Stimulated activated naive CD4-positive, alpha-beta T cell (primary cell): ENCODE measurements at regions not wholly inside any gene's neighbourhood (a gene's known extent, or its start where the extent isn't known, plus 50 kb on each side); places are given as distances from the start of the nearest gene placed in this dataset.
"Not testable (repeated sequence)": the region's sequence is repeated elsewhere in the genome, so short reads cannot be mapped to it uniquely, and the experiment has no call there.

ENCODE experiments used
- DNase-seq, 6 experiments: peaks; one replicate each; lab custom pipeline; 2025; lab: John Stamatoyannopoulos, UW

DNA sequence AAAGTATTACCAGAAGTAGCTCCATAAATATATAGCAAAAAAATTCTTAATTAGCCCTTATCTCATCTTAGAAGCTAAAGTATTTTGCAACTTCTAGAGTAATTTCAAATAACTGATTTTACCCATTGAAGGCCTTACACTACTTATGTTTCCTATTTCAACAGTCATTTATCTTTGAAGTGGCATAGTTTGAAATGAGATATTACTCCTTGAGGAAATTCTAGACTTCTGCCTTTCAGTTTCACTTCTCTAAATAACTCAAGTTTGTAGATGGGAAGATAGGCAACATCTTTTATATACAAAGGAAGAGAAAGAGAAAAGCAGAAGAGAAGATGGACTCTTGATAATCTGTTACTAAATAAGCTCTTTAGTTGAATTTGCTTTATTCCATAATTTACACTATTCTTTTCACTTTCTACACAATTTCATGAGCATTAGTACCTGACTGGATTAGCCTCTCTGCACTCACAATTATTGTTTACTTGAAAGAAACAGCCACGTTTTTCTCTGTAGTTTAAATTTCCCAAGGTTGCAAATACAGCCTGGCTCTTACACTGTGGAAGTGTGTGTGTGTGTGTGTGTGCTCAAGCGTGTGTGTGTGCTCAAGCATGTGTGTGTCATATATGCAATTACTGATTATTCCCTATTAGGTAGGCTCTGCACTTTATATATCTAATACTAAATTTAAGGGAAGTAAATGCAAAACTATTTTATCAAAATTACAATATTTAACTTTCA, 60.6 kb upstream of the EMB start:
- DNase-seq, result peak in 1 of 6 experiments; percentile 6

DNA sequence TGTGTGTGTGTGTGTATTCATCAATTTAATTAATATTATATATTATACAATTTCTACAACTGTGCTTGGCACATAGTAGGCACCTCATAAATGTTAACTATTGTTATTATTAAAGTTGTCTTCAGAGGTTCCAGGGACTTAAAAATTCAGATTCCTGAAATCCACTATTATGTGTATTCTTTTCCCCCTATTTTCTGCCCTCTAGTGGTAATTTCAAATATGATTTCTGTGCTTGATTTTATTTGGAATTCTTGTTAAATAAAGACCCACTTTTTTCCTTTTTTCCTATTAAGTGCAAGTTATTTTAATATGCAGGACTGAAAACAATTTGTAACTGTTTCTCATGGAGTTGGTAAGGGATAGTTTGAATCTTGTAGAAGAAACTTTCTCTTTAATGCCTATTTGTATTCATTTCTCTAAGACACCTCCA, 72.0 kb upstream of the EMB start:
- DNase-seq, result peak in 2 of 6 experiments; percentile 7 to 18

DNA sequence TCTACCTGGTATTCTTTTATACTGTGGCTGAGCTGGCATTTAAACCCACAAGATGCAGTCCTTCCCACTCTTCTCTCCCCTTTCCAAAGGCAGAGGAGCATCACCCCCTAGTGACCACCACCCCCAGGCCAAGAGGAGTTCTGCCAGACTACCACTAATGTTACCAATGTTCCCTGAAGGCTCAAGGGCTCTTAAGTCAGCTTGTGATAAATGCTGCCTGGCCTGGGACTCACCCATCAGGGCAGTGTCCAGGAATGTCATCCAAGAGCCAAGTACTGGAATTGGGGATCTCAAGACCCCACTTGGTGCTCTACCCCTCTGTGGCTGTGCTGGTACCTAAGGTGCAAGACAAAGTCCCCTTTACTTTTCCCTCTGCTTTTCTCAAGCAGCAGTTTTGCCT, 80.0 kb upstream of the EMB start:
- DNase-seq, result not testable (repeated sequence)

DNA sequence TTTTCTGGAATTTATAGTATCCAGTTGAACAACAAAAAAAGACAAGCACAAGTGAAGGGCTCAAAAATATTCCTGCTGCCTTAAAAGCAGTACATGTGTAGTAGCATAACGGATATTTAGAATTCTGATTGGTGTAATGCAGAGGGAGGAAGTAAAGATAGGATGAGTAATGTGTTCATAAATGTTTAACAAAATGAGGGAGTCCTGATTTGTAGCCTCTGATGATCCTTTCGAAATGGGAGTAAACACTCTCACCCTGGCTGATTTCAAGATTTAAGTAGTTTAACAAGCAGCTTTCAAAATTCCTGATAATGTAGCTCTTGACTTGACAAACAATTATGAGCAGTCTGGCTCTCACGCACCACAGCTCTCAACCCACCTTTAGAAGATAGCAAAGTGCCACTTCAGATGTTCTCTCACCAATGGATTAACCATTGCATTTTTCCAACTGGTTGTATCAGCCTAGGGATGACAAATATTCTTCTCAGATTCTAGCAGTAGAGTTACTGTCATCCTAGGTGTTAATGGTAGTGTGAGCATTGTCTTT, 86.5 kb upstream of the EMB start:
- not testable (repeated sequence) for DNase-seq

DNA sequence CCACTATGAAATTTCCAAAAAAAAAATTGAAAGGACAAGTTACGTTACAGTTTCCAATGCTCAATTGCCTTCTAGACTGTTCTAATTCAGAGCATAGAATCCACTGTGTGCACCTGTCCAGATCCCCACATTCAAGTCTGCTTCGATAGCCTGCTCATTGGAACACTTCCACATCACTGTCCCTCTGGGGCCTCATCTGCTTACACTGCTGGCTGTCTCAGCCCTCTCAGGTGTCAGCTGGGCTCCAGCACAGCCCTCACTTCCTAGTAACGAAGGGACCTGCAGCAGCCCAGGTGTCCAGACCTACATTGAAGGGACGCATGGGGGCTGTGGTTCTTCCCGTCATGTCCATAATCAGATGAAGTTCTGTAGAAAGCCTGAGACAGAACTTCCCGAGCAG, 94.3 kb upstream of the EMB start:
- DNase-seq, result no peak

DNA sequence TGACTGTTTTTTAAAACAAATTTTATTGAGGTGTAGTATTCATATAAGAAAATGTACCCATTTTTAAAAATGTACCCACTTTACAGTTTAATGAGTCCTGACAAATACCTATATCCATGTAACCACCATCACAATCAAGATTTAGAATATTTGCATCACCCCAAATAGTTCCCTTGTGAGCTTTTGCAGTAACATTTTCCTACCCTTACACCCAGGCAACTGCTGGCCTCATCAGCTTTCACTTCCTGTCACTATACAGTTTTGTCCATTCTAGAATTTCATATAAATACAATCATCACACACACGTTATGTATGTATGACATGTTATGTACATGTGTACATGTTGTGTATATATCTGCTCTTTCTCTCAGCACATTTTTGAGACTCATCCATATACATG, 96.4 kb upstream of the EMB start:
- not testable (repeated sequence) for DNase-seq

DNA sequence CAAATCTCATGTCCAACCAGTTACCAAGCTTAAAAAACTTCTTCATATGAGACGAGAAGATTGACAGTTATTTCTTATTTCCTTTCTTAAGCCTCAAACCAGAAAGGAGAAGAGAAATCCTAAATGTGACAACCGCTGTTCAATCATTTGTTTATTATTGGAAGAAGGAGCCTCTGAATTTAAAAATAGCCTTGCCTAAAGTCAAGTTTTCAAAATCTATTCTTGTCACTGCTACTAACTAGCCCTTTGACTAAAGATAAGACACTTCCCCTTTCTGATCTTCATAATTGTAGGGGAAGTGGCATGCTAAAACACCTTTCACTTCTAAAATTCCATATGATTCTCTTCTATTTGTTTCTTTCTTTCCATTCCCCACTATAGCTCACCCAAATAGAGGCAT, 106.2 kb upstream of the EMB start:
- no peak for DNase-seq

DNA sequence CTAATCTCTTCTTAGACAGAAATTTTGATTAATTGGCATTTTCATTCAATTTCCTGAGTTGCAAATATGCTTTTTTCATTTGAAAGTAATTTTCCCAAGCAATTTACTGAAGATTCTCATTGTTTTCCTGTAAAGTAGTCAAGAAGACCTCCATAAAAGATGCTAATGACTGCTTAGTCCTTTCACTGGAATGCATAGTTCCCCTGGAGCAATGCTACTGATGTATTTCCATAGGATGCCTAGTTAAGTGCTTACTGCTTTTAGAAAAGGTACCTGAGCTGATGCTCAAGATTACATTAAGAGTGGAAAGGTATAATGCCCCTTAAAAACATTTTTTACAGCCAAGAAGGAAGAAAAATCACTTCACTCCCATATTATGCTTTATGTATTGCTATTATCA, 109.2 kb upstream of the EMB start:
- no peak for DNase-seq

DNA sequence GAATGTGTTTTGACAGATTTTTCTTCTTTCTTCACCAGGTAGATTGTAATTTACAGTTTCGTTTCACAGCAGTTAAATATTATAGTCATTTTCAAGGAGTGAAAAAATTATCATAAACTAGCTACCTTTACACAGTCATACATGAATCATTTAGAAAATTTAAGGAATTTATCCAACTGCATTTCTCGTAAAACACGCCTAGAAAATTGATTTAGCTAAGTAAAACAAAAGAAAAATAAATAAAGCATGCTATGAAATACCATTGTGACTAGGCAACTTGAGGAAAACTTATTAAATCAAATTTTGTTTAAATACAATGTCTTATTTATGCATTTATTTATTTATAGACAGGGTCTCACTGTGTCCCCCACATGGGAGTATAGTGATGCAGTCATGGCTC, 109.9 kb upstream of the EMB start:
- DNase-seq, result no peak

DNA sequence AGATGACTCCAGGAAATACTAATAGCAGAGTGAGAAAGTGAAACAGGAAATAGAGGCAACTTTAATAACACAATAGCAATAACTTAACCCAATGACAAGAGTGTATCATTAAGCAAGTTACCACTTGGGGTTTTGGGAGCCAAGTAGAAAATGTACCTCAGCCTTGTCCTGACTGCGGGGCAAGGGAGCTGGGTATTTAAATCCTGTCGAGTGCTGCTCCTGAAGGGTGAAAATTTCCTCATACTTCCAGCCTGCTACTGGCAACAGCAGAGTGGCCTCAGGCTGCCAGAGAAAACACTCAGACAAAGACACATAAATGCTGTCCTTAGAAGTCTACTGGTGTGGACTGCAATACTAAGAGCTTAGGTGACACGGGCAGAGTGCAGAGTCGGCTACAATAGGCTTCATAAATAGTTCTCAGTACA, 112.5 kb upstream of the EMB start:
- no peak for DNase-seq

DNA sequence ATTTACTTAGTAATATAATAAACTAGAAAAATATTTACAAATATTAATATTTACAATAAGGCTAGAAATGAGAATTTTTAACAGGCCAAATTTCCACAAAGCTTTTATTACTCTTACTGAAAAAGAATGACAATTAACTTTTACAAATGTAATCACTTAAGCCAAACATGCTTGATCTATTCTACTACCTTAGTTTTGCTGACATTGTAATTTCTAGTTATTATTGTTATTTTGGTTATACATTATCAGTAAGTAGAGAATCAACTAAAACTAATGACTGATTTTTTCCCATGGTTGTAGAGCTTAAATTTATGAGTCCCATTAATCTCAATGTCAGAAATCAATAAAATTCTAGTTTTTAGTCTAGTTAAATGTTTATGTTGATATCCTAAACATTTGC, 107.8 kb upstream of the PARP8 start:
- DNase-seq, result not testable (repeated sequence)

DNA sequence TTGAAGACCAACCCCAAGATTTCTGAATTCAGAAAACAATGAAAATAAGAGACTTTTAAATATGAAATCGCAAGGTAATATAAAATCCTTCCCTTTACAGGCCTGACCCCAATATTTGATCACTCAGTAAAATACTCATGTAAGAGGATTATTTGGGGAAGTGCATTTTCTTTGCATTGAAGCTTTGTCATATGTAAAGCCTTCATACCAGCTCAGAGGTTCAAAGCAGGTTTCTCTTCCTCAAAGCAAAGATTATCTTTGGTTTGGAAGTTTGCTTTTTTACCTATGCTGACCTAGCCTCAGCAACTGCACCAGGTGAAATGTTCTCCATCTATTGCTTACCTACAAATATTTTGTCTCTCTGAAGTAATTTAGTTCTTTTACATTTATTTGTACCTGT, 106.5 kb upstream of the PARP8 start:
- no peak for DNase-seq

DNA sequence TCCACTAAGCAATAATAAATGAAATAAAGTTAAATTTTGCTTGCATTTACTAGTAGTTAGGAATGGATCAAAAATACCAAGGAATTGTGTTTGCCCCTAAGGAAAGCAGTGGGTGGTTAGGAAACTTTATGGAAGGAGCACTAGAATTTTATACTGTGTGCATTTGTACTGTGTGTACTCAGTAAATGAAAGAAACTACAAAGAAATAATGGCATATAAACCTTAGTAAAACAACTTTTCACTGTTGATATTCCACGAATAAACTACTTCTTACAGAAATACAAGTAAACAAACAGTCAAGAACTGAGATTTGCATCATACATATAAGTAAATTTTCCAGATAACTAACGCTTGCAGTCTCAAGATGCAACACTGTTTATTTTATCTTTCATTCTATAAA, 103.7 kb upstream of the PARP8 start:
- no peak for DNase-seq

DNA sequence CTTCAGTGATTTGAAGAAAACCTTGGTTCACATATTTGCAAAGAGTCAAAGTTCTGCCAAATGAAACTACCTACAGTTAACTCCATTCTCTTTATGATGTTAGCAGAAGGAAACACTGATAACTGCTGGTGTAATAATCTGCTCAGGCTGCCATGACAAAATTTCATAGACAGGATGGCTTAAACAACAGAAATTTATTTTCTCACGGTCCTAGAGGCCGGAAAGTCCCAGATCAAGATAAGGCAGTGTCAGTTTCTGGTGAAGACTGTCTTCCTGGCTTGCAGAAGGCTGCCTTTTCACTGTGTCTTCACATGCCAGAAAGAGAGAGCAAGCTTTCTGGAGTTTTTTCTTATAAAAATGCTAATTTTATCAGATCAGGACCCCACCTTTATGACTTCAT, 102.4 kb upstream of the PARP8 start:
- peak in 1 of 6 experiments; percentile 41 for DNase-seq

DNA sequence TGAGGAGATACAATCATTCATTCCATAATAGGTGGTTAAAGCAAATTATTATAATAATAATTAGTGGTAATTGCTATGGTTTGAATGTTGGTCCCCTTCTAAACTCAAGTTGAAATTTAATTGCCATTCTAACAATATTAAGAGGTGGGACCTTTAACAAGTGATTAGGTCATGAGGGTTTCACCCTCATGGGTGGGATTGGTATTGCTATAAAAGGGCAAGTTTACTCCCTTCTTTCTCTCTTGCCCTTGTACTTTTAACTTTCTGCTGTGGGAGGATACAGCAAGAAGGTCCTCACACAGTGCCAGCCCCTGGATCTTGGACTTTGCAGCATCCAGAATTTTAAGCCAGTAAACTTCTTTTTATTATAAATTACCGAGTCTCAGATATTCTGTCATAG, 101.9 kb upstream of the PARP8 start:
- DNase-seq, result no peak

DNA sequence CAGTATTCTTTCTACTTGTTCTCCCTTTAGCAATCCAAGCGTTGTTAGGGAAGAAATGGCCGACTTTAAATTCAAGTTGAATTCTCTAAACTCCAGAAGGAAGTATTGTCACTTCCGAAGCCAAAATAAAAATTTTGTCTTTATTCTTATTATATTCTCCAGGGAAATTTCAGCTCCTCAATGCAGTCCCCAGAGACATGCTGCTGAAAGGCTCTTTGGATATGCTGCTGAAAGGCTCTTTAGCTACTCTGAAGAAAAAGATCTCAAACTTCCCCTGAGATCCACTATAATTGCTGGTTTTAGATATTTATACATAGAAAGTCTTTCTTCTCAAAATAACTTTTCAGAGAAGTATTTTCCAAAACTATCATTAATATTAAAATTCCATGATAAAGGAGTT, 92.3 kb upstream of the PARP8 start:
- peak in 1 of 6 experiments; percentile 18 for DNase-seq

DNA sequence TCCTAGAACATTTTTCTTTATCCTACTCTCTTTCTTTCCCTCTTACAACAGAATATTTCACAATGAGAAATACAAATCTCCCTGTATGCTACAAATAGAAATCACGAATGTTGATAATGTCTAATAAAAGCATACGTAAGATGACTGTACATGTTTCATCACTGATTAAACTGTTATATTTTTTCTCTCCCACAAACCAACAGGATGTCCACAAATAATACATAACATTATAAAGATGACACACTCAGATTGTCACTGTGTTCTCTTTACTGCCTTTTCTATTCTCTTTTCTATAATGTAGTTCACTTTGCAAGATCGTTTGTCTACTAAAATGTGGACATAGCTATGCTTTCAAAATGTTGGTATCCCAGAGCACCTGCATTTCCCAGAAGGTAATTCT, 90.7 kb upstream of the PARP8 start:
- no peak for DNase-seq

DNA sequence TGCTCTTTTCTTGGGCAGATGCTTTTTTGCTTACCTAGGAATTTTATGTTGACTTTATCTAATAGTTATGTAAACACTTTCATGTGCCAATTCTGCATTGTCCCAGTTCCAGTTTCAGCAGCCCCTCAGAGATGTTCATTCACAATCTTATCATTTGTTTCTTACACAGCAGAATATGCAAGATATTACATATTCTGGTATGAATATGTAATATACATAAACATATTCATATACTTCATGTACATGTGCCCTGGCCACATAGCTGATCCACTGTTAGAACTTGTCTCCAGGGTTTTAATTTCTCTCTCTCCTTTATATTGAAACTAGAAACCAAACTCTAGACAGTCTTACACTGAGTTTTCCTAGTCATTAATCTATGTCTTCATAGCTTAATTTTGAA, 90.2 kb upstream of the PARP8 start:
- no peak for DNase-seq

DNA sequence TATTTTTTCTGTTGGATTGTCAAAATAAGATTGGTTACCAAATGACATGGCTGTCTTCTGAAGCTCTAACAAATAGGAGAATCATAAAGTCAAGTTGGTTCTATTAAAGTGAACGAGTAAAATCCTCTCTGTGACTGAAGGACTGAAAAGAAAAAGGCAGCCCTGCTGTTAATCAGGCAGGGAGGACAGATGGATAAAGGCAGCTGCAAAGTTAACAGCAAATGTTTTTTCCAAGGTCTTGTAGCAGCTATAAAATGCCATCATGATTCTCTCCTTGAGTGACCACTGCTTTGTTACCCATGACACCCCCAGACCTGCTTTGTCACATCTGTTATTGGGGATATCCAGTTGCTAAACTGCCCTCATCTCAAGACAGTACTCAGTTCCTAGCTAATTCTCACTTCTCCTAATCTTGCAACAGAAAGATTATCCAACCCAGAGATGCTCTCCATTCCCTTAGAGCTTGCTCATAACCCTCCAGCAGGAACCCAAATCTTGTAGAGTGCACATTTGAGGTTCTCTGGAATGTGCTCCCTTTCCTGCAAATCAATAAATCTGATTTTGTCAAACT, 89.7 kb upstream of the PARP8 start:
- DNase-seq, result no peak

DNA sequence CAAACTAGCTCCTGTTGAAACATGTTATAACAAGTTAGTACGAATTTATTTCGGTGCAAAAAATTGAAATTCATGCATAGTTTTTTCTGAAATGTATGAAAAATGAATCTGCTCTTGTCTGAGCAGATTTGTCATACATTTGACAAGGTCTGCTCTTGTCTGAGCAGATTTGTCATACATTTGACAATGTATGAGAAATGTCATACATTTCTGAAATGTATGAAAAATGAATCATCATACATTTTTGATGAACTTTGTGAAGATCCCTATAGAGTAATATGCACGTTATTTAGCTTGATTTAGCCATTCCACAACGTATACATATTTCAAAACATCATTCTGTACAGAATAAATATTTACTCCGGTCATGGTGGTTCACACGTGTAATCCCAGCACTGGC, 85.9 kb upstream of the PARP8 start:
- DNase-seq, result no peak

DNA sequence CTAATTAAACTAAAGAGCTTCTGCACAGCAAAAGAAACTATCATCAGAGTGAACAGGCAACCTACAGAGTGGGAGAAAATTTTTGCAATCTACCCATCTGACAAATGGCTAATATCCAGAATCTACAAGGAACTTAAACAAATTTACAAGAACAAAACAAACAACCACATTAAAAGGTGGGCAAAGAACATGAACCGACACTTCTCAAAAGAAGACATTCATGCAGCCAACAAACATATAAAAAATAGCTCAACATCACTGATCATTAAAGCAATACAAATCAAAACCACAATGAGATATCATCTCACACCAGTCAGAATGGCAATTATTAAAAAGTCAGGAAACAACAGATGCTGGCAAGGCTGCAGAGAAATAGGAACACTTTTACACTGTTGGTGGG, 84.6 kb upstream of the PARP8 start:
- not testable (repeated sequence) for DNase-seq

DNA sequence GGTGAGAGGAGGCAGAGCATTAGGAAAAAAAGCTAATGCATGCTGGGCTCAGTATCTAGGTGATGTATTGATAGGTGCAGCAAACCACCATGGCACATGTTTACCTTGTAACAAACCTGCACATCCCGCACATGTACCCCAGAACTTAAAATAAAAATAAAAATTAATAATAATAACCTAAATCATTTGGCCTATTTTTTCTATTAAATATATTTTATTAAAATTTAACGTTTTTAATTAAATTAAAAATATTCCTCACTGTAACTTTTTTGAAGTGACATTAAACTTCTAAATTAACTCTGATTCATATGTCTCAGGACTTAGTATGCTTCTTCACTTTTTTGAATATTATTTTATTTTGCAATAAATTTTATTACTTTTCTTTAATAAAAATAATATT, 83.7 kb upstream of the PARP8 start:
- no peak for DNase-seq

DNA sequence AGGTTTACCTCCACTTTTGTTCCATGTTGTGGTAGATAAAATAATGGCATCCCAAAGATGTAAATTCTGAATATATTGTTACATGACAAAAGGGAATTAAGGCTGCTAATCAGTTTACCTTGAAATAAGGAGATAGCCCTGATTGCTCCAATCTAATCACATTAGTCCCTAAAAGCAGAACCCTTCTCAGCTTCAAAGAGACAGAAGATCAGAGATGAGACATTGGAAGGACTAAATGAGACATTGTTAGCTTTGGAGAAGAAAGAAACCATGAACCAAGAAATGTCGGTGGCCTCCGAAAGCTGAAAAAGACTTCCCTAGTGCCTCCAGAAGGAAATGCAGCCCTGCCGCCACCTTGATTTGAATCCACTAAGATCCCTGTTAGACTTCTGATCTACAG, 82.8 kb upstream of the PARP8 start:
- DNase-seq, result no peak

DNA sequence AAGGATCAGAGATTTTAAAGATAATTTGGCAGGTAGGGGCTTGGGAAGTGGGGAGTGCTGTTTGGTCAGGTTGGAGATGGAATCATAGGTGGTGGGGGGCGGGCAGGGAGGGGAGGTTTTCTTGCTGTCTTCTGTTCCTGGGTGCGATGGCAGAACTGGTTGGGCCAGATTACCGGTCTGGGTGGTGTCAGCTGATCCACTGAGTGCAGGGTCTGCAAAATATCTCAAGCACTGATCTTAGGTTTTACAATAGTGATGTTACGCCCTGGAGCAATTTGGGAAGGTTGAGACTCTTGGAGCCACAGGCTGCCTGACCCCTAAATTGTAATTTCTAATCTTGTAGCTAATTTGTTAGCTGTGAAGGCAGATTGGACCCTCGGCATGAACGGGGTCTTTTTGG, 78.0 kb upstream of the PARP8 start:
- DNase-seq, result not testable (repeated sequence)
